GM19438 (cell line): ENCODE measurements at regions not wholly inside any gene's neighbourhood (a gene's known extent, or its start where the extent isn't known, plus 50 kb on each side); places are given as distances from the start of the nearest gene placed in this dataset.

Experiments
- ATAC-seq: cut with Tn5 transposase; IDR thresholded peaks from one replicate; pipeline ENCODE4 v1.9.1; 2021; ENCODE audit warnings: low read depth; ENCODE audit not compliant: unreplicated experiment

DNA sequence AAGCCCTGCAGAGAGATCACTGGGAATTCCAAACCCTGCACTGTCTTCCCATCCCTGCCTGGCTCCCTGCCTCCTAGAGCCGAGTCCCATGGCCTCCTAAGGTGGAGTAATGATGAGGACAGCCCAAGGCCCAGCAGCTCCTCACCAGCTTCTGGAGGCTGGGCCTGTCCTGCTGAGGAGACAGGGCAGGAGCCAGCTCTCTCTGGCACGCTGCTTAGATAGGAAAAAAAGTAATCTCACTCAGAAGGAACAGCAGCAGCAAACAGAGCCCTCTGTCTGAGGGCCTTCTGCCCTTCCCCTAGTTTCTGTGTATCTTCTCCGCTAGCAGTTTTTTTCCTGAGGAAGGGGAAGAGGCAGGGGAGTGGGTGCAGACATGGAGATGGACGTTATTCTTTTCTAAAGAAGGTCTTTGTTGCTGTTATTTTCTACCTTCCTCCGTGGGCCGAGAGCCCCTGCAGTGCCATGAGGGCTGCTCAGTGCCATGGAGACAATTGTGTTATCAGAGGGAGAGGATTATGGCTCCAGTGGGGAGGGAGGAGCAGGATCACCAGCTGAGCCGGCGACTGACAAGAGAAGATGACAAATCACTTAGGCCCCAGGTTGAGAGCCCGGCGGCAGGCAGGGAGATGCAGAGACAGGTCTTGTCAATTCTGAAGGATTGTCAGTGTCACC lies 315.3 kb downstream of the BUD13 start:
- ATAC-seq: no peak

DNA sequence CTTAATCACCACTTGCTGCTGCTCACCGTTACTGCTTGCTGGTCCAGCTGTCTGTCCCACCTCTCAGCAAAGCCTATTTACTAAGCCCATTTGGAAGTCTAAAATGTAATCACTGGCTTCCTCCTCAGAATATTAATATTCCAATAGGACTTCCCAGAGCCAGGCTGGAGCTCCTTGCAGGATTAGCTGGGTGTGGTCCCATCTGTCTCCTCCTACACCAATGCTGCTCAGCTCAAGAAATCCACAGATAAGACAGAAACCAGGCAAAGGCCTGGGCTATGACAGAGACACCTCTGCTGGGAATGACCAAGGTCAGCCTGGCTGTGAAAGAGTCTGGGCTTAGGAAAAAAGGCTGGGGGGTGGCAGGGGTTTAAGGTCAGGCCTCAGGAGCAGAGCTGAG lies 317.8 kb downstream of the BUD13 start:
- ATAC-seq: no peak

DNA sequence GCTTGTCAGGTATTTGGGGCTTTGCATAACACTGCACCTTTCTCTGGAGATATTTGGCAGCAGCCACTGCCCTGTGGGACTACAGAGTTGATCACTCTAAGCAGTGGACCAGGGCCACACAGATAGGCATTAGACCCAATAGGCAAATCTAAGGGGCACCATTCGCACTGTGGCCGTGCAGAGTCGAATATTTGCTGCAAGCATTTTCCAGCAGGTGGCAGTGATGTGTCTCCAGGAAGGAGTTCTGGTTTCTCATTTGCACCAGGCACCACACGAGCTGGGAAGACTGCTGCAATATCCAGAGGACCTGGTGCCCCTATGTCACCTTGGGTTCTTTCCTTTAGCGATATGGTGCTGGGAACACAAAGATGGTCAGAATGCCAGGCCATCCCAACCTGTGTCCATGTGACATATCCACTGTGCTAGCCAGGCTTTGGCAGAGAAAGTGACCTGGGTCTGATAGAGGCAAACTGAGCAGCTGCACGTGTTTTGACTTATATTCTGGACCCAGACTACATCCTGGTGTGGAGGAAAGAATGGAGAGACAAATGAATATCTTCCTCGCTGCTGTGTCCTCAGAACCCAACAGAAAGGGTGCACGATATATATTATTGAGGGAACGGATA lies 318.7 kb downstream of the BUD13 start:
- ATAC-seq: no peak

DNA sequence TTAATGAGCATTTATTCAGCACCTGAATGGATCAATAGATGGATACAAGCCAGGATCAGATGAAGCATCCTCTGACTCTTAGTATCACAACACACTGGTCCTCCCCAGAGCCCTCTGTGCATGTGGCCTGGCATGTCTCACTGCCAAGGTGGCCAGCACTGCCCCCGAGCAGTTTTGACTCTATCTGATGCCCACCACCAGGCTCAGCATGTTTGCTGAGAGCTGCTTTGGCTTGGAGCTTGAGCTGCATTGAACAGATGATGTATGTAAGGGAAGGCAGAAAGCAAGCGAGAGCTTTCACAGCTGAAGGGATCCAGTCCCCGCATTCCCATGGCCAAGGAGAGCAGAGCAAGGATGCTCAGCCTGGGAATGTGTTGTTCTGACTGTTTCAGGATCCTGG lies 320.3 kb downstream of the BUD13 start:
- no peak for ATAC-seq

- ATAC-seq: no peak
Observed at GRCh38 chr11:116449522-116449921, 323.3 kb downstream of the BUD13 start.

DNA sequence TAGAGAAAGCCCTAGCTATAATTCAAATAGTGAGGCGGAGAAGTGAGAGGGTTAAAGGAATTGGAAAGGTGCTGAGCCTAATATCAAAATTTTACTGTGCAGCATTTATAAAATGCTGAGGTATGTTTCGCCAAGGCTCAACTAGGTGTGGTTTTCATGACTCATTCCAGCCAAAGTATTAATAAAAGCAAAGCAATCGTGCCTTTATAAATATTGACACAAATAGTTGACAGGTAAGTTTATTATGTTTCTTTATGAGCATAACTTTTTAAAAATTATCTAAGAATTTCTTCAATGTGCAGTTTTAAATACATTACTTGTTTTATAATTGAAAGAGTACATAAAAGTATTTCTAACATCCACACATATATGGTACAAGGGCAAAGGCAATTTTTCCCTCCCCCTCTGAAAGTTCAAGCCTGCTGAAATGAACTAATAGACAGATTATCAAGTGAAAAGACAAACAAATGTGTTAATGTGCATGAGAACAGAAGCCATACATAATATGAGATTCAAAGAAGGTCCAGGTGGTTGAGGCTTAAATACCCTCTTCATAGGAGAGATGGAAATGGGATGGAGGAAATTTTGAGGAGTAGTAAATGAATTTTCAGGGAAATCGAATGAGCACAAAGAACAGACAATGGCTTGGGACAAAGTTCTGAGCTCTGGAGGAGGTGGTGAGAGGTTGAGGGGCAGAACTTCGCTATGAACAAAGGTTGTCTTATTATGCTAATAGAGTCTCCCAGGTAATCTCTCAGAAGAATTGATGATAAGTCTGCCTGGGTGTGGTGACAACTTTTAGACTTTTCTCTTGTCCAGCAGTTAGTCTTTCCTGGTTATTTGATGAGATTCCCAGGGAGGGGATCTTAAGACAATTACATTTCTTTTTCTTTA lies 326.5 kb downstream of the BUD13 start:
- no peak for ATAC-seq

DNA sequence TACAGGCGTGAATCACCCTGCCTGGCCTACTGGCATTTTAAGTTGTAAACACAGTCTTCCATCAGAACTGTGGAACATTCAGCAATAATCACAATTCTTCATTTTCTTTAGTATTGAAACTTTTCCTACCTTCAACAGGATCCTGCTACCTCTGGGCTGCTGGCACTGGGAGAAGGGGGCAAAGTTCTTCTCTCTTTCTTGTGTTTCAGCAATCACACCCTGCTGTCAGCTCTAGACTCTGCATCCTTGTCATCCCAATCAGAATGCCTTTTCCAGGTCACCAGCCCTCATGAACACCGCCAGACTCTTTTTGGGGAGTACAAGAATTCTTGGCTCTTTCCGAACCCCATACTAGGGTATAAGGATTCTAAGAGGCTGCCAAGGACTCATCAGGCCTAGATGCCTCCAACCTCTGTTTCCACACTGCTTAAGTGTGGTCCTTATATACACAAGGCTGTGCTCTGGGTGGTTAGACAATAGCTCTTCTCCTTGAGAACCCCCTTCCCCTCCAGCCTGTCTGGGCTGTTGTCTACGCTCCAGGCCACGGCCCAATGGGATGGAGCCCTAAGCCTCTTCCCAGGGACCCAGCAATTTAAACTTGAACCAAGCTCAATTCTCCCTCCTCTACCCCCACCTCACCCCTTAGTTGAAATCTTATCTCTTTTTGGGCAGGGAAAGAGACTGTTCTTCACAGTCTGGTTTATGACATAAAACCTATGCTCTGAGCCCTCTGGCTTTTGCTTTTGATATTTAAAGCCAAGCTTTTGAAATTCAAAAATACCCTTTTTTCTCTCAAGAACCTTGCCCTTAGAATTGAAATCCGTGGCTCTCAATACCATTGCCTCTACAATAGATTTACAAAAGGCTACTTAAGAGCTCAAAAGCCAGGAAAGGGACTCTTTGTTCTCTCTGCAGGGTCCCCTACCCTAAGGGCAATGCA lies 327.4 kb downstream of the BUD13 start:
- ATAC-seq: no peak

DNA sequence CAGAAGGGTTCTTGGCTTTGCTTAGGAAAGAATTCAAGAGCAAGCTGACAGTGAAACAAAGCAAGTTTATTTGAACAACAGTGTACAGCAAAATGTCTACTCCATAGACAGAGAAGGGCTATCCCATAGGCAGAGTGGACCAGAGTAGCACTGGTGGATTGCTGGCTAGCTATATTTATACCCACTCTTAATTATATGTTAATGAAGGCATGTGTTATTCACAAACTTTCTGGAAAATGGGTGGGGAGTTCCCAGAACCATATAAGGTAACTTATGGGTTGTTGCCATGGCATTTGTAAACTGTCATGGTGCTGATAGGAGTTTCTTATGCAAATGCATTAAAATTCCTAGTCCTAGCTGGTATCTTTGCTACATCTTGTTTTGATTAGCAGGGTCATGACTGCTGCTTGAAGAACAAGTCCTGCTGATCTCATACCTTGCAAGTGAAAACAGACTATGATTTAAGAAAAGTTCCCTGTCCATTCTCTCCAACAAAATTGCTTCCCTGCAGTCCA lies 330.5 kb downstream of the BUD13 start:
- no peak for ATAC-seq

- ATAC-seq: no peak
Observed at GRCh38 chr11:116439361-116439677, 333.5 kb downstream of the BUD13 start.

DNA sequence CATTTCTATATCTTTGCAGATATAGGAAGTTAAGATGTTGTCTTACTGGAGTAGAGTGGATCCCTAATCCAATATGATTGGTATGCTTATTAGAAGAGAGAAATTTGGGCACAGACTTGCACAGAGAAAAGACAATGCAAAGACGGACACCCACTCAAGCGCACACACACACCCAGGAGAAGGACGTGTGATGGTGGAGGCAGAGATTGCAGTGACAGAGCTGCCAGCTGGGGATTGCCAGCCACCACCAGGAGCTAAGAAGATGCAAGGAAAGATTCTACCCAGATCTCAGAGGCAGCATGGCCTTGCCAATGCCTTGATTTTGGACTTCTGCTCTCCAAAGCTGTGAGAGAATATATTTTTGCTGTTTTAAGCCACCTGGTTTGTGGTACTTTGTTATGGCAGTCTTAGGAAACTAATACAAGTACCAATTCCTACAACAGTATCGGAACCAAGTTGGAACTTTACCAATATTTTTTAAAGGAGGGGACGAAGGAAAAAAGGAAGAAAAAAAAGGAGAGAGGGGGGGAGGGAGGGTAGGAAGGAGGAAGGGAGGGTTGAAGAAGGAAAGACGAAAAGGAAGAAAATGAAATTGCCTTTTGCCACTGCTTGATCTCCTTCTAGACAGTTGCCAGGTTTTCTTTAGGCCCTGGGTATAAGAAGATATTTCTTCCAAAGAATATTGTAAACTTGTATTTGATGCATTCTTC lies 334.0 kb downstream of the BUD13 start:
- no peak for ATAC-seq

DNA sequence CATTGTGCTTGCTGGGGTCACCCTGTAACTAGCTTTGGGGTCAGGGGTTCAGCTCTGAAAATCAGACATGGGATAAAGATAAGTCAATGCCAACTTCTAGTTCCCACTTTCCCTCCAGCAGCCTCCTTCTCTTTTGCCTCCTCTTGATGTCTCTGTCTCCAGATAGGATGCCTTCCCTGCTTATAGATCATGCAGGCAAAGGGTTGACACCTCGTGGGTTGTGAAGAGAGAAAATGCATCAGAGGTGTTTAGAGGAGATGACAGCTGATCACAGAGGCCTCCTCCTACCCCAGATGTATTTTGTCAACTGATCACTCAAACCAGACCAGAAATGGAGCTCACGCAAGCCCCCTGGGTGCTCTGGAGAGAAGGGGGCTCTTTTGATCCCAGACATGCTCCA lies 337.8 kb downstream of the BUD13 start:
- ATAC-seq: no peak

GRCh38 chr11:116432301-116432700 lies 340.5 kb downstream of the BUD13 start:
- no peak for ATAC-seq

DNA sequence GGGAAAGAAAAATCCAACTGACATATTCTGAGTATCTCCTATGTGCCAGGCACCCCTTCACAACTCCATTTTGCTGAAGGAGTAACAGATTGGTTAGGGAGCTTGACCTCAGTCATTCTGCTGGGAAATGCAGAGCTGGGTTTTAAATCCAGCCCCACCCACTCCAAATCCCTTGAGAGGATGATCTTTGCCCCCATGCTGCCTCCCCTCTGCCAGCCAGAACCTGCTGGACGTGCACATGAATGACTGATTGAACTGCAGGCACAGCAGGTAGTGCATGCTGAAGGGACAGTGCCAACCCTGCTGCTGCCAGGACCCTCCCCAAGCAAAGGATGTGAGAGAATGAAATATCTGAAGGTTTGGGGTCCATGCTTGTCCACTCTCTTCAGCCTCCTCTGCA lies 340.9 kb downstream of the BUD13 start:
- ATAC-seq: no peak

DNA sequence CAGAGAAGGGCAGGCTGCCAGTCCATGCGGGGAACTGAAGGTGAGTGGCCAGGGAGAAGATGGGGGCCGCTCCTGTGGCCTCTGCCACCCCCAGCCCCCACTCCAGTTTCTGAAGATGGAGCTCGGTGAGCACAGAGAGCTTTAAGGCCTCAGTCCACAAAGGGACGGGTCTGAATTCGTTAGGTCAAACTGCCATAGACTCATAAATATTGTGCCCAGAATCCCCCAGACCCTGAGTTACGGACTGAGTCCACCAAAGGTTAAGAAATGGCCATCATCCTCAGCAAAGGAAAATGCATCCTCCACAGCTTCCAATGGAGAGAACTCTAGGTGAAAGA lies 344.2 kb downstream of the BUD13 start:
- ATAC-seq: no peak

- ATAC-seq: no peak
Observed at GRCh38 chr11:116427903-116428637, 344.7 kb downstream of the BUD13 start.

- no peak for ATAC-seq
Observed at GRCh38 chr11:116427337-116427902, 345.4 kb downstream of the BUD13 start.

GRCh38 chr11:116426761-116427160 lies 346.0 kb downstream of the BUD13 start:
- ATAC-seq: no peak

- ATAC-seq: no peak
Observed at GRCh38 chr11:116424615-116425261, 348.0 kb downstream of the BUD13 start.
